H9 (cell line): ENCODE measurements at regions not wholly inside any gene's neighbourhood (a gene's known extent, or its start where the extent isn't known, plus 50 kb on each side); places are given as distances from the start of the nearest gene placed in this dataset.
A peak's percentile ranks its signal among the peaks of the same experiment; 100 is the strongest.

ENCODE experiments used
- DNase-seq: peaks from one replicate; pipeline ENCODE4 v3.0.0-alpha.2; 2017
- H2AFZ ChIP-seq: one replicate; pipeline ENCODE4 v1.6.1; 2013; ENCODE audit warnings: mild to moderate bottlenecking, low read length, control low read depth, moderate library complexity
- H2AK5ac ChIP-seq: 2 replicates; pipeline ENCODE4 v1.6.1; 2013; ENCODE audit warnings: low read length, control low read depth, mixed read lengths; ENCODE audit not compliant: insufficient read length
- H2BK120ac ChIP-seq: one replicate; pipeline ENCODE4 v1.6.1; 2013; ENCODE audit warnings: low read depth, mild to moderate bottlenecking, low read length, control low read depth, inconsistent platforms; ENCODE audit not compliant: poor library complexity, severe bottlenecking
- H2BK12ac ChIP-seq: 2 replicates; pipeline ENCODE4 v1.6.1; 2013; ENCODE audit warnings: low read length, control low read depth, mixed read lengths, low read depth; ENCODE audit not compliant: insufficient read length
- H2BK15ac ChIP-seq: 2 replicates; pipeline ENCODE4 v1.6.1; 2013; ENCODE audit warnings: low read depth, low read length, control low read depth
- H2BK20ac ChIP-seq: one replicate; pipeline ENCODE4 v1.6.1; 2013; ENCODE audit warnings: low read depth, mild to moderate bottlenecking, low read length, control low read depth, inconsistent platforms; ENCODE audit not compliant: poor library complexity, severe bottlenecking
- H2BK5ac ChIP-seq: 2 replicates; pipeline ENCODE4 v1.6.1; 2013; ENCODE audit warnings: low read length, control low read depth, mixed read lengths; ENCODE audit not compliant: insufficient read length
- H3K14ac ChIP-seq: 2 replicates; pipeline ENCODE4 v1.6.1; 2013; ENCODE audit warnings: low read length, control low read depth; ENCODE audit not compliant: insufficient read depth
- H3K18ac ChIP-seq: 2 replicates; pipeline ENCODE4 v1.6.1; 2013; ENCODE audit warnings: low read depth, mild to moderate bottlenecking, mixed read lengths, low read length, control low read depth; ENCODE audit not compliant: insufficient read length
- H3K23ac ChIP-seq: 2 replicates; pipeline ENCODE4 v1.6.1; 2013; ENCODE audit warnings: low read length, control low read depth, mixed read lengths, low read depth; ENCODE audit not compliant: insufficient read length
- H3K23me2 ChIP-seq: 2 replicates; pipeline ENCODE4 v1.6.1; 2013; ENCODE audit warnings: low read depth, mild to moderate bottlenecking, mixed read lengths, low read length, control low read depth; ENCODE audit not compliant: insufficient read length, poor library complexity, severe bottlenecking
- H3K27ac ChIP-seq: 2 replicates; pipeline ENCODE4 v1.5.1; 2013; ENCODE audit warnings: low read length, control low read depth, mixed read lengths, low read depth; ENCODE audit not compliant: insufficient read length
- H3K27me3 ChIP-seq: 2 replicates; pipeline ENCODE4 v1.6.1; 2013; ENCODE audit warnings: low read length, control low read depth, inconsistent platforms; ENCODE audit not compliant: insufficient read depth
- H3K4ac ChIP-seq: 2 replicates; pipeline ENCODE4 v1.6.1; 2013; ENCODE audit warnings: low read depth, mild to moderate bottlenecking, control low read depth, inconsistent platforms, low read length, moderate library complexity
- H3K4me1 ChIP-seq: 2 replicates; pipeline ENCODE4 v1.6.1; 2013; ENCODE audit warnings: low read length, control low read depth, inconsistent platforms; ENCODE audit not compliant: insufficient read depth
- H3K4me2 ChIP-seq: 2 replicates; pipeline ENCODE4 v1.6.1; 2013; ENCODE audit warnings: low read length, control low read depth, mixed read lengths; ENCODE audit not compliant: insufficient read length, insufficient read depth
- H3K56ac ChIP-seq: 2 replicates; pipeline ENCODE4 v1.6.1; 2013; ENCODE audit warnings: low read depth, mild to moderate bottlenecking, mixed read lengths, low read length, control low read depth; ENCODE audit not compliant: insufficient read length
- H3K79me1 ChIP-seq: 2 replicates; pipeline ENCODE4 v1.6.1; 2013; ENCODE audit warnings: low read depth, mild to moderate bottlenecking, moderate library complexity, low read length, control low read depth, inconsistent platforms; ENCODE audit not compliant: insufficient read depth, poor library complexity, severe bottlenecking
- H3K79me2 ChIP-seq: 2 replicates; pipeline ENCODE4 v1.6.1; 2013; ENCODE audit warnings: low read length, control low read depth, inconsistent platforms; ENCODE audit not compliant: insufficient read depth
- H3K9ac ChIP-seq: 2 replicates; pipeline ENCODE4 v1.6.1; 2013; ENCODE audit warnings: low read length, control low read depth, mixed read lengths; ENCODE audit not compliant: insufficient read length; ENCODE audit errors: extremely low read depth
- H3K9me3 ChIP-seq: one replicate; pipeline ENCODE4 v1.6.1; 2013; ENCODE audit warnings: low read depth, low read length, inconsistent platforms; ENCODE audit not compliant: control insufficient read depth
- H3T11ph ChIP-seq: one replicate; pipeline ENCODE4 v1.6.1; 2013; ENCODE audit warnings: mild to moderate bottlenecking, low read length, control low read depth, inconsistent platforms
- H4K20me1 ChIP-seq: one replicate; pipeline ENCODE4 v1.6.1; 2013; ENCODE audit not compliant: control insufficient read depth, insufficient read length, insufficient read depth
- H4K5ac ChIP-seq: 2 replicates; pipeline ENCODE4 v1.6.1; 2013; ENCODE audit warnings: low read depth, mild to moderate bottlenecking, mixed read lengths, low read length, control low read depth; ENCODE audit not compliant: insufficient read length
- H4K8ac ChIP-seq: replicated peaks from 2 replicates; pipeline ENCODE4 v1.6.1; 2013; ENCODE audit warnings: low read length, control low read depth, mixed read lengths, low read depth; ENCODE audit not compliant: insufficient read length
- H4K91ac ChIP-seq: 2 replicates; pipeline ENCODE4 v1.6.1; 2013; ENCODE audit warnings: low read depth, mild to moderate bottlenecking, moderate library complexity, mixed read lengths, low read length, control low read depth; ENCODE audit not compliant: insufficient read length
- H3K27ac Mint-ChIP-seq, 3 experiments: 2 replicates in 2 of 3; 3 replicates in 1 of 3; pipeline ENCODE4 v1.8.0; 2020 to 2021; ENCODE audit warnings: mixed read lengths in 3 of 3, mild to moderate bottlenecking in 1 of 3, moderate library complexity in 1 of 3
- H3K27me3 Mint-ChIP-seq: 2 replicates; pipeline ENCODE4 v1.8.0; 2021; ENCODE audit warnings: low read depth, mild to moderate bottlenecking, moderate library complexity, mixed read lengths
- H3K36me3 Mint-ChIP-seq, 3 experiments: 2 replicates in 2 of 3; 3 replicates in 1 of 3; pipeline ENCODE4 v1.8.0; 2020 to 2021; ENCODE audit warnings: low read depth in 3 of 3, mixed read lengths in 3 of 3; ENCODE audit not compliant: insufficient read depth in 1 of 3
- H3K4me1 Mint-ChIP-seq, 2 experiments: 2 replicates each; pipeline ENCODE4 v1.8.0; 2020; ENCODE audit warnings: mixed read lengths in 2 of 2
- H3K4me3 Mint-ChIP-seq, 2 experiments: 2 replicates in 1 of 2; 3 replicates in 1 of 2; pipeline ENCODE4 v1.8.0; 2020 to 2021; ENCODE audit warnings: mild to moderate bottlenecking in 2 of 2, mixed read lengths in 2 of 2, moderate library complexity in 1 of 2
- H3K9me3 Mint-ChIP-seq, 2 experiments: 2 replicates in 1 of 2; 3 replicates in 1 of 2; pipeline ENCODE4 v1.8.0; 2020; ENCODE audit warnings: mild to moderate bottlenecking in 2 of 2, mixed read lengths in 2 of 2, moderate library complexity in 1 of 2
- CTCF ChIP-seq: fragments of 200-600 bp; sonication (generic); conservative IDR thresholded peaks from 3 replicates; pipeline ENCODE4 v1.8.0; 2021; ENCODE audit warnings: antibody characterized with exemption, mild to moderate bottlenecking
- WGBS: extraction: QIAGEN DNeasy Blood & Tissue Kit; methylation state at CpG from one replicate; pipeline ENCODE4 v1.1.7; 2013; ENCODE audit warnings: missing lambda C conversion rate, low lambda C conversion rate, mixed read lengths; ENCODE audit not compliant: insufficient read length; ENCODE audit errors: extremely low coverage; 5-methylcytosine and 5-hydroxymethylcytosine counted together

- no peaks in the 10 kb centered on the region for H3K4me1 Mint-ChIP-seq
- Histone ChIP-seq H3K14ac (no peak overlapping the region), H3K9me3 (no peaks in the 10 kb centered on the region), H3K79me2 (no peaks in the 10 kb centered on the region), H4K91ac (no peak overlapping the region), H3K4me1 (no peaks in the 10 kb centered on the region), H4K20me1 (no peaks in the 10 kb centered on the region), H3K4me2 (no peak overlapping the region), H2BK5ac (no peak overlapping the region), H2BK20ac (no peak overlapping the region), H3K18ac (no peak overlapping the region), H2AK5ac (no peak overlapping the region), H4K8ac (no peak overlapping the region), H4K5ac (no peak overlapping the region), H3K56ac (no peak overlapping the region), H3K23me2 (no peaks in the 10 kb centered on the region), H3K27me3 (no peaks in the 10 kb centered on the region), H3K9ac (no peak overlapping the region), H3K79me1 (no peaks in the 10 kb centered on the region), H2BK120ac (no peak overlapping the region), H3T11ph (no peak overlapping the region), H2BK15ac (no peak overlapping the region), H3K27ac (no peak overlapping the region), H2AFZ (no peak overlapping the region), H3K23ac (no peak overlapping the region), H2BK12ac (no peak overlapping the region), H3K4ac (no peak overlapping the region)
- no CpG with 5 or more reads among the region's 4 CpGs for WGBS
- no peaks in the 10 kb centered on the region for H3K36me3 Mint-ChIP-seq
- H3K4me3 Mint-ChIP-seq, result no peak overlapping the region
- no peak for DNase-seq
- no peaks in the 10 kb centered on the region for H3K9me3 Mint-ChIP-seq
- H3K27me3 Mint-ChIP-seq, result no peaks in the 10 kb centered on the region
- peak overlapping the region in 1 of 3 experiments; percentile 36; a peak in 1 of 7 replicates for H3K27ac Mint-ChIP-seq
- no peak for TF ChIP-seq CTCF
These were observed 901.9 kb downstream of the GATA3 start for GRCh38 chr10:8956400-8956799.
